IgD-negative memory B cell (primary cell): ENCODE measurements at regions not wholly inside any gene's neighbourhood (a gene's known extent, or its start where the extent isn't known, plus 50 kb on each side); places are given as distances from the start of the nearest gene placed in this dataset.

ENCODE experiments used
- H3K27ac Mint-ChIP-seq, 3 donors: one replicate each; pipeline ENCODE4 v1.8.0; 2020 to 2022; ENCODE audit warnings: mild to moderate bottlenecking in 3 of 3, mixed read lengths in 3 of 3, moderate library complexity in 1 of 3
- H3K27me3 Mint-ChIP-seq: one replicate; pipeline ENCODE4 v1.8.0; 2021; ENCODE audit warnings: mixed read lengths
- H3K36me3 Mint-ChIP-seq: one replicate; pipeline ENCODE4 v1.8.0; 2020; ENCODE audit warnings: mild to moderate bottlenecking, mixed read lengths
- H3K4me1 Mint-ChIP-seq, 3 donors: one replicate each; pipeline ENCODE4 v1.8.0; 2020 to 2022; ENCODE audit warnings: mixed read lengths in 3 of 3, mild to moderate bottlenecking in 1 of 3
- H3K4me3 Mint-ChIP-seq, 4 donors: one replicate each; pipeline ENCODE4 v1.8.0; 2020 to 2022; ENCODE audit warnings: mild to moderate bottlenecking in 4 of 4, mixed read lengths in 4 of 4, moderate library complexity in 3 of 4
- H3K9me3 Mint-ChIP-seq, 3 donors: one replicate each; pipeline ENCODE4 v1.8.0; 2020 to 2021; ENCODE audit warnings: mixed read lengths in 3 of 3, mild to moderate bottlenecking in 1 of 3

- H3K27ac Mint-ChIP-seq = no peak overlapping the region
- no peaks in the 10 kb centered on the region for H3K36me3 Mint-ChIP-seq
- peaks cover 0 to 3% (median 0%) of the 10 kb centered on the region in 3 donors for H3K9me3 Mint-ChIP-seq
- no peaks in the 10 kb centered on the region for H3K4me1 Mint-ChIP-seq
- no peak overlapping the region for H3K4me3 Mint-ChIP-seq
- peaks cover 1% of the 10 kb centered on the region for H3K27me3 Mint-ChIP-seq
Measured at GRCh38 chr20:6269168-6269873, 146.5 kb upstream of the FERMT1 start.

- Mint-ChIP-seq H3K27me3 (peaks cover 1% of the 10 kb centered on the region), H3K9me3 (peaks cover 0 to 5% (median 2%) of the 10 kb centered on the region in 3 donors), H3K4me3 (no peak overlapping the region), H3K36me3 (no peaks in the 10 kb centered on the region), H3K4me1 (no peaks in the 10 kb centered on the region), H3K27ac (no peak overlapping the region)
Measured at GRCh38 chr20:6265204-6265904, 142.5 kb upstream of the FERMT1 start.

GRCh38 chr20:6253396-6253795 lies 130.6 kb upstream of the FERMT1 start:
- no peak overlapping the region for H3K27ac Mint-ChIP-seq
- H3K4me1 Mint-ChIP-seq = no peaks in the 10 kb centered on the region
- H3K27me3 Mint-ChIP-seq = no peaks in the 10 kb centered on the region
- peaks cover 2 to 11% (median 2%) of the 10 kb centered on the region in 3 donors for H3K9me3 Mint-ChIP-seq
- no peaks in the 10 kb centered on the region for H3K36me3 Mint-ChIP-seq
- H3K4me3 Mint-ChIP-seq = no peak overlapping the region

DNA sequence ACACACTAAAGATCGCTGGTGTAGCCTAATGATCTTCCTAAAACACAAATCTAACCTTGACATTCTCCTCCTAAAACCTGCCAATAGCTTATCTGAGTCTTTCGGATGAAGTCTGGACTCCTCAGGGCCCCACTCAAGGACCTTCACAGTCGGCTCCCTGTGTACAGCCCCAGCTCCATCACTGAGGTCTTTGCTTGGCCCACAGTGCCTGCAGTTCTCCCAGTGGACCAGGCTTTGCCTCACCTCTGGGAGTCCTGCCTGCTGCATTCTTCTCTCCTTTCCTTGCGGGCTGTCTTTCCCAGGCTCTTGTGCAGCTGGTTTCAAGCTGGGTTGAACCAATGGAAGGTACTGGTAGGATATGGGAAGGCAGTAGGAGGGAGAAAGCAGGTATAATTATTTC lies 122.6 kb upstream of the FERMT1 start:
- H3K27me3 Mint-ChIP-seq = no peaks in the 10 kb centered on the region
- H3K9me3 Mint-ChIP-seq = peaks cover 2 to 15% (median 9%) of the 10 kb centered on the region in 3 donors
- no peaks in the 10 kb centered on the region for H3K4me1 Mint-ChIP-seq
- H3K4me3 Mint-ChIP-seq = no peak overlapping the region
- H3K27ac Mint-ChIP-seq = no peak overlapping the region
- peaks cover 2% of the 10 kb centered on the region for H3K36me3 Mint-ChIP-seq

- Mint-ChIP-seq H3K4me3 (no peak overlapping the region), H3K27me3 (no peaks in the 10 kb centered on the region), H3K36me3 (peaks cover 2% of the 10 kb centered on the region), H3K4me1 (no peaks in the 10 kb centered on the region), H3K27ac (no peak overlapping the region), H3K9me3 (peaks cover 0 to 10% (median 3%) of the 10 kb centered on the region in 3 donors)
Measured at GRCh38 chr20:6241591-6241990, 118.8 kb upstream of the FERMT1 start.

DNA sequence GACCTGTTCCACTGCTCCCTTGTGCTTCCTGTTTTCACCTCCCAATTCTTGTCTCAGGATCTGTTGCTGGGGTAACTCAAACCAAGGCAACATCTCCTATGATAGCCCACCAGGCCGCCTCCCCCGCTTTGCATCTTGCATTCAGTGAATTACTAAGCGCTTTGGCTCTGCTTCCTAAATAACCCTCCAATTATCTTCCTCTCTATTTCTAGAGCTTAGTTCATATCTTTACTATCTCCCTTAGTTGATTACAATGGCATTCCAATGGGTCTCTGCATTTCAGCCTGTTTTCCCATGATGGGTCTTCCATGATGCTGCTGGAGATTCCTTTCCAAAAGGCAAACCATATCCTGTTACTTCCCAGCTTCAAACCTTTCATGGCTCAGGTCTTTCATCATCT lies 117.2 kb upstream of the FERMT1 start:
- Mint-ChIP-seq H3K9me3 (peaks cover 0 to 10% (median 0%) of the 10 kb centered on the region in 3 donors), H3K27ac (no peak overlapping the region), H3K4me1 (no peaks in the 10 kb centered on the region), H3K27me3 (no peaks in the 10 kb centered on the region), H3K36me3 (no peaks in the 10 kb centered on the region), H3K4me3 (no peak overlapping the region)

DNA sequence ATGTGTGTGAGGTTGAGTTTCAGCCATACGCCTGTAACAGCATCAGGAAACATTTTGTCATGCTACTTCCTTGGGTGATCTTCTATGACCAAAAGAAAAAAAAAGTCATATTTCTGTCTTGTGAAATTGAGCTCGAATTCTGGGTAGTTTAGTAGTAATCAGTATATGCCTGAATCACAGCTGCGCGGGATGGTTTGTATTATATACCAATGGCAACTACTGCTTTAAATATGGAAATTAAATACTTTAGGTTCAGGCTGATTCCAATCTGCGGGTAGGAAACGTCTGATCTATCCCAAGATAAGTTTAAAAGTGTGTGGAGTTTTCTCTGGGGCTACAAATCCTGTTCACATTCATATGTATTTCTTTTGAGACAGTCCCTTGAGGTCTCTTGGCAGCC lies 115.6 kb upstream of the FERMT1 start:
- no peak overlapping the region for H3K27ac Mint-ChIP-seq
- no peaks in the 10 kb centered on the region for H3K4me1 Mint-ChIP-seq
- H3K36me3 Mint-ChIP-seq = no peaks in the 10 kb centered on the region
- no peak overlapping the region for H3K4me3 Mint-ChIP-seq
- H3K9me3 Mint-ChIP-seq = peaks cover 0 to 5% (median 1%) of the 10 kb centered on the region in 3 donors
- no peaks in the 10 kb centered on the region for H3K27me3 Mint-ChIP-seq

DNA sequence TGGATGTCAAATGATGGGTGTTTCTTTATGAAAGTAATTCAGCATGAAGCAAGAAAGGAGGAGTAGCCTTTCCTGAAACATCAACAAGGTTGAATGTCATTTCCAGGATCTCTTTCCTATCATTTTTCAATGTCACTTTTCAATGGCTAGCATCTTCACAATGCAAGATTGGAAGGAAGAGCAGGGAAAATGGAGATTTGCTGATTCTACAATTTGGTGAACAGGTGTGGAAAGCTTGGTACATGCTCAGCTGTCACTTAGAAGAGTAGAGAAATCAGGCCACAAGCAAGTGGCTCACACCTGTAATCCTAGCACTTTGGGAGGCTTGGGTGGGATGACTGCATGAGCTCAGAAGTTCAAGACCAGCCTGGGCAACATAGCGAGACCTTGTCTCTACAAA lies 112.7 kb upstream of the FERMT1 start:
- Mint-ChIP-seq H3K4me1 (no peaks in the 10 kb centered on the region), H3K4me3 (no peak overlapping the region), H3K27ac (no peak overlapping the region), H3K36me3 (no peaks in the 10 kb centered on the region), H3K9me3 (peaks cover 0 to 4% (median 3%) of the 10 kb centered on the region in 3 donors), H3K27me3 (no peaks in the 10 kb centered on the region)

DNA sequence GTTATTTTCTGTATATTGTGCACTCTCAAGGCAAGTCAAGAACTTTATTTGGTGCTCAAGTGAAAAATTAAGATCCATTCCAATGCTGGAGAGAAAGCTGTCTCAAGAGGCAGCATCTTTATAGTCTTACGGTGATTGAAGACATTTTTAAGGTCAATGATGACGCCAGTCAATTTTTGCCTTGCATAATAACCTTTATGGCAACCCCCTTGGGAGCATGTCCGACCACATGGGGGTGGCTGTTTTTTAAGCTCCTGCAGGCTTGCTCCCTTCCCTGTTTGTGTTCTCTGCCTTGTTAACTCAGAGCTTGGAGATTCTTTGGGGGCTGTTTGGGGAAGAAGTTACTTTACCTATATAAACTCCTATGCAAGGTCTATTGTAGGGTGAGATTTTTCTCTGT lies 109.6 kb upstream of the FERMT1 start:
- Mint-ChIP-seq H3K27ac (no peak overlapping the region), H3K27me3 (no peaks in the 10 kb centered on the region), H3K9me3 (peaks cover 0 to 3% (median 2%) of the 10 kb centered on the region in 3 donors), H3K36me3 (no peaks in the 10 kb centered on the region), H3K4me1 (no peaks in the 10 kb centered on the region), H3K4me3 (no peak overlapping the region)

GRCh38 chr20:6231556-6231955 lies 108.7 kb upstream of the FERMT1 start:
- H3K4me1 Mint-ChIP-seq = no peaks in the 10 kb centered on the region
- peaks cover 0 to 3% (median 2%) of the 10 kb centered on the region in 3 donors for H3K9me3 Mint-ChIP-seq
- H3K4me3 Mint-ChIP-seq = no peak overlapping the region
- H3K36me3 Mint-ChIP-seq = no peaks in the 10 kb centered on the region
- H3K27ac Mint-ChIP-seq = no peak overlapping the region
- H3K27me3 Mint-ChIP-seq = no peaks in the 10 kb centered on the region

GRCh38 chr20:6228302-6228843 lies 105.5 kb upstream of the FERMT1 start:
- H3K9me3 Mint-ChIP-seq = peaks cover under 1 to 7% (median 1%) of the 10 kb centered on the region in 3 donors
- no peak overlapping the region for H3K27ac Mint-ChIP-seq
- H3K4me1 Mint-ChIP-seq = no peaks in the 10 kb centered on the region
- no peaks in the 10 kb centered on the region for H3K27me3 Mint-ChIP-seq
- no peak overlapping the region for H3K4me3 Mint-ChIP-seq
- no peaks in the 10 kb centered on the region for H3K36me3 Mint-ChIP-seq

- Mint-ChIP-seq H3K27me3 (peaks cover 2% of the 10 kb centered on the region), H3K9me3 (peaks cover 0 to 7% (median 2%) of the 10 kb centered on the region in 3 donors), H3K4me1 (no peaks in the 10 kb centered on the region), H3K4me3 (no peak overlapping the region), H3K36me3 (no peaks in the 10 kb centered on the region), H3K27ac (no peak overlapping the region)
Measured at GRCh38 chr20:6213311-6213710, 90.5 kb upstream of the FERMT1 start.

DNA sequence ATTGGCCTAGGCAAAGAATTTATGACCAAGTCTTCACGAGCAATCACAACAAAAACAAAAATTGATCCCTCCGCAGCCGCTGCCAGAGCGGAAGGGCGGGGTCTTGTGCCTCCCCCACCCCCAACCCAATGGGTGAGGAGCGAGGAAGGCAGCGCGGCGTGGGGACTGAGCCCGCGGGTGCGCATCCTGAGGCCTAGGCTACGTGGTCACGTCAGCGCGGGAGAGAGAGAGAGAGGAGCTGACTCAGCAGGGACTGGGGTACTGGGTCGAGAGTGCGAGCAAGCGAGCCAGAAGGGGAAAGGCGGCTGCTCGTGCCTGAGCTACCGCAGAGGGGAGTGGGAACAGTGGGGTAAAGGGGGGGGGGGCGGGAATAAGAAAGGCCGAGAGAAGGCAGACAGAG lies 90.1 kb upstream of the FERMT1 start:
- Mint-ChIP-seq H3K36me3 (no peaks in the 10 kb centered on the region), H3K4me1 (no peaks in the 10 kb centered on the region), H3K27ac (no peak overlapping the region), H3K27me3 (peaks cover 2% of the 10 kb centered on the region), H3K4me3 (no peak overlapping the region), H3K9me3 (peaks cover 0 to 7% (median 2%) of the 10 kb centered on the region in 3 donors)

GRCh38 chr20:6209093-6209492 lies 86.3 kb upstream of the FERMT1 start:
- Mint-ChIP-seq H3K9me3 (peaks cover 6 to 16% (median 10%) of the 10 kb centered on the region in 3 donors), H3K4me3 (no peak overlapping the region), H3K27me3 (peaks cover 1% of the 10 kb centered on the region)

DNA sequence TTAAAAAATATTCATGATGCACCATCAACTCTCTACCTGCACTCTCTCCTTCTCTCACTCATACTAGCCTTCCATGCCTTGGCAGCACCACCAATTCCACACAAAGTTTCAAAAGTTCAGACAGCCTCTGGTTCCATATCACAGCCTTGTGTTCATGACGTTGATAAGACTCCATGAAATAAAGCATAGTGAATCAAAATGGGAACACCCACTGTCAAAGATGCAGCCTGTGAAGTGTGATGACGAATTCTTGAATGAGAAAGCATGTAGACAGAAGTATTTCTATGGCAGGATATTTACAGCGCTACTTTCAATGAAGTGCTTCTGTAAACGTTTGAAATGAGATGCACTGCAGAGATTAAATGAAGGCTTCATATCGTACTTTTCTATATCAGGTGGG lies 77.3 kb upstream of the FERMT1 start:
- no peaks in the 10 kb centered on the region for H3K27me3 Mint-ChIP-seq
- H3K36me3 Mint-ChIP-seq = peaks cover 3% of the 10 kb centered on the region
- H3K9me3 Mint-ChIP-seq = peaks cover 2 to 19% (median 3%) of the 10 kb centered on the region in 3 donors
- no peak overlapping the region for H3K4me3 Mint-ChIP-seq
- peak overlapping the region in 1 of 3 donors; percentile 6 for H3K27ac Mint-ChIP-seq
- H3K4me1 Mint-ChIP-seq = no peaks in the 10 kb centered on the region

More at GRCh38 chr20:6209093-6209492, 86.3 kb upstream of the FERMT1 start:
- no peaks in the 10 kb centered on the region for H3K36me3 Mint-ChIP-seq
- H3K27ac Mint-ChIP-seq = no peak overlapping the region
- H3K4me1 Mint-ChIP-seq = no peaks in the 10 kb centered on the region
